Activated naive CD8-positive, alpha-beta T cell treated with anti-CD3 and anti-CD28 coated beads for 36 hours (primary cell): ENCODE measurements at regions not wholly inside any gene's neighbourhood (a gene's known extent, or its start where the extent isn't known, plus 50 kb on each side); places are given as distances from the start of the nearest gene placed in this dataset.

Source experiments
- DNase-seq: peaks from one replicate; pipeline ENCODE4 v3.0.0; 2021
- H3K27ac Mint-ChIP-seq: one replicate; pipeline ENCODE4 v1.8.0; 2022; ENCODE audit warnings: mild to moderate bottlenecking, moderate library complexity, mixed read lengths
- H3K27me3 Mint-ChIP-seq: one replicate; pipeline ENCODE4 v1.8.0; 2022; ENCODE audit warnings: mild to moderate bottlenecking, mixed read lengths
- H3K36me3 Mint-ChIP-seq: one replicate; pipeline ENCODE4 v1.8.0; 2021; ENCODE audit warnings: mild to moderate bottlenecking, mixed read lengths
- H3K4me1 Mint-ChIP-seq: one replicate; pipeline ENCODE4 v1.8.0; 2021; ENCODE audit warnings: mixed read lengths
- H3K4me3 Mint-ChIP-seq: one replicate; pipeline ENCODE4 v1.8.0; 2022; ENCODE audit warnings: mild to moderate bottlenecking, moderate library complexity, mixed read lengths
- H3K9me3 Mint-ChIP-seq: one replicate; pipeline ENCODE4 v1.8.0; 2022; ENCODE audit warnings: mixed read lengths

DNA sequence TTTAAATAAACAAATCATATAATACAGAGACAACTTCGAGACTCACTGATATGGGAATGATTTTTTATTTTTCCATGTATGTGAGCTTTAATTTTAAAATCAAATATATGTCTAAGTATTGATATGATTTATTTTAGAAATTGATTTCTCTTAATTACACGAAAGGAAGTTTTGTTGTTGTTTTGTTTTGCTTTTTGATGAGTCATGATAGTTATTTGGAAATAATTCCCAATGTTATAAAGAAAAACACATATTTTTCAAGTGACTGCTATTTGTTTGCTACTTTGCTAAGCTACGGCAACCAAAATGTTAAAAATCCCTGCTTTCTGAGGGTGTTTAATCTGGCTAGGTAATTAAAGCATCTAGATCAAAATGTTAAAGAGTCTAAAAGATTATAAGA, 2139.4 kb upstream of the TENM3 start:
- H3K9me3 Mint-ChIP-seq, result no peaks in the 10 kb centered on the region
- H3K27ac Mint-ChIP-seq, result no peak overlapping the region

DNA sequence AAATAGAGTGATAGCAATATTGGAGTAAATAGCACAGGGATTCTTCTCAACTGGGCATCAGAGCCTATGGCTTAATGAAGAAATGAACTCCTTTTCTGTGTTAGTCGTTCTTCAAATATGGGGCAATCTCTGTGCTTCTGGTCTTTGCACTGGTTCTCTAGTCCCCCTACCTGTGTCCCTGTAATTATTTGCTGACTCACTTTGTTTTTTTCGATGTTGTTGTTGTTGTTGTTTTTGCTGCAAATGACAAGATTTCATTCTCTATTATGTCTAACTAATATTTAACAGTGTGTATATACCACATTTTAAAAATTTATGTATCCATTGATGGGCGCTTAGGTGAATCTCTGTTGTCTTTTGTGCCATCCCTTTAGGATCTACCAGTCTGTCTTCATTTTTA, 2137.8 kb upstream of the TENM3 start:
- Mint-ChIP-seq H3K36me3 (no peaks in the 10 kb centered on the region), H3K4me1 (no peaks in the 10 kb centered on the region), H3K9me3 (no peaks in the 10 kb centered on the region), H3K27me3 (no peaks in the 10 kb centered on the region), H3K4me3 (no peak overlapping the region), H3K27ac (no peak overlapping the region)
- DNase-seq, result no peak

More for the DNA sequence above, 2139.4 kb upstream of the TENM3 start:
- no peak for DNase-seq
- Mint-ChIP-seq H3K36me3 (no peaks in the 10 kb centered on the region), H3K4me3 (no peak overlapping the region), H3K27me3 (no peaks in the 10 kb centered on the region), H3K4me1 (peaks cover 2% of the 10 kb centered on the region)

- no peak for DNase-seq
- Mint-ChIP-seq H3K4me1 (no peaks in the 10 kb centered on the region), H3K36me3 (no peaks in the 10 kb centered on the region), H3K27me3 (no peaks in the 10 kb centered on the region), H3K9me3 (no peaks in the 10 kb centered on the region), H3K27ac (no peak overlapping the region), H3K4me3 (no peak overlapping the region)
Measured at GRCh38 chr4:180106122-180106521, 2137.1 kb upstream of the TENM3 start.

- H3K27ac Mint-ChIP-seq, result no peak overlapping the region
- no peaks in the 10 kb centered on the region for H3K4me1 Mint-ChIP-seq
- no peak for DNase-seq
- no peaks in the 10 kb centered on the region for H3K9me3 Mint-ChIP-seq
- peaks cover 4% of the 10 kb centered on the region for H3K27me3 Mint-ChIP-seq
- no peaks in the 10 kb centered on the region for H3K36me3 Mint-ChIP-seq
- H3K4me3 Mint-ChIP-seq, result no peak overlapping the region
Measured at GRCh38 chr4:180106997-180107396, 2136.2 kb upstream of the TENM3 start.

- H3K4me3 Mint-ChIP-seq, result no peak overlapping the region
- DNase-seq, result no peak
- H3K27me3 Mint-ChIP-seq, result peaks cover 6% of the 10 kb centered on the region
- no peak overlapping the region for H3K27ac Mint-ChIP-seq
- H3K9me3 Mint-ChIP-seq, result no peaks in the 10 kb centered on the region
- H3K36me3 Mint-ChIP-seq, result no peaks in the 10 kb centered on the region
- no peaks in the 10 kb centered on the region for H3K4me1 Mint-ChIP-seq
Measured at GRCh38 chr4:180116840-180117239, 2126.4 kb upstream of the TENM3 start.

DNA sequence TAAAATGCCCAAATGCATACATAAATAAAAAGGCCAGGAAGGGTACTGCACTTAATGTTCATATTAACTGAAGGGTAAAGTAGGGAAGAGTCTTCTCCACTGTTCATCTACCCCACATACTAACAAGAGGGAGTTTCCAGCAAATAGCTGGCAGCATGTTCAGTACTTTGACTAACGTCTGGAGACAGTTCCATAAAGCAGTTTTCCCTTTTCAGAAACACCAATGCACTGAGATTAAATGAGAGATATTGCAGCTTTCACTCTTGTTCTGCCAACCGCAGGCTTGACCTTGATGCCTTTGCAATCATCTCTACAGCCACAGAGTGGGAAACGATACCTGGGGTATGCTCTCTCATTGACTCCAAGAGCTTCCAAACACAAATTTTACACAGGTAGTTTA, 2123.1 kb upstream of the TENM3 start:
- Mint-ChIP-seq H3K27me3 (peaks cover 3% of the 10 kb centered on the region), H3K9me3 (no peaks in the 10 kb centered on the region), H3K27ac (no peak overlapping the region), H3K4me3 (no peak overlapping the region), H3K4me1 (no peaks in the 10 kb centered on the region), H3K36me3 (no peaks in the 10 kb centered on the region)
- DNase-seq, result no peak

- no peaks in the 10 kb centered on the region for H3K36me3 Mint-ChIP-seq
- H3K4me3 Mint-ChIP-seq, result peak overlapping the region; percentile 54
Measured at GRCh38 chr4:180134091-180134866, 2108.9 kb upstream of the TENM3 start.

DNA sequence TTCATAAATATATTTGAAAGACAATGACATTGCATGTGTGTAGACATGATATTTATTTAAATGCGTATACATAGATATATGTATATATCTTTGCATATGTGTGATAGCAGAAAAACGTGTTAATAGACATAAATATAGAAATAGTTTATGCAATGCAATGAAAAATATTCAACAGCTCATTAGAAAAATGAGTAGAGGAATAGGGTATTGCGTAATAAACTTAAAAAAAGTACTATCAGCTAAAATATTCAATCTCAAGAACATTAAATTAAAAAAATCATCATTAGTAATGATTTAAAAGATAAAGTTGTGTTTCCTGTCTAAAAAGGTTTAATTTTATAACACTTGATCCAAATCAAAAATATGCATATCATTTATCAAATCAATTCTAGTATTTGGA, 2101.5 kb upstream of the TENM3 start:
- H3K27ac Mint-ChIP-seq, result no peak overlapping the region
- H3K9me3 Mint-ChIP-seq, result no peaks in the 10 kb centered on the region
- no peaks in the 10 kb centered on the region for H3K36me3 Mint-ChIP-seq
- H3K4me3 Mint-ChIP-seq, result no peak overlapping the region
- H3K27me3 Mint-ChIP-seq, result no peaks in the 10 kb centered on the region
- no peak for DNase-seq
- H3K4me1 Mint-ChIP-seq, result no peaks in the 10 kb centered on the region

More at GRCh38 chr4:180134091-180134866, 2108.9 kb upstream of the TENM3 start:
- no peaks in the 10 kb centered on the region for H3K27me3 Mint-ChIP-seq
- H3K9me3 Mint-ChIP-seq, result no peaks in the 10 kb centered on the region
- H3K27ac Mint-ChIP-seq, result no peak overlapping the region
- H3K4me1 Mint-ChIP-seq, result peaks cover 13% of the 10 kb centered on the region
- no peak for DNase-seq

GRCh38 chr4:180148737-180149136, 2094.5 kb upstream of the TENM3 start:
- Mint-ChIP-seq H3K4me1 (no peaks in the 10 kb centered on the region), H3K27me3 (no peaks in the 10 kb centered on the region), H3K36me3 (no peaks in the 10 kb centered on the region), H3K27ac (no peak overlapping the region), H3K4me3 (no peak overlapping the region), H3K9me3 (no peaks in the 10 kb centered on the region)
- no peak for DNase-seq

DNA sequence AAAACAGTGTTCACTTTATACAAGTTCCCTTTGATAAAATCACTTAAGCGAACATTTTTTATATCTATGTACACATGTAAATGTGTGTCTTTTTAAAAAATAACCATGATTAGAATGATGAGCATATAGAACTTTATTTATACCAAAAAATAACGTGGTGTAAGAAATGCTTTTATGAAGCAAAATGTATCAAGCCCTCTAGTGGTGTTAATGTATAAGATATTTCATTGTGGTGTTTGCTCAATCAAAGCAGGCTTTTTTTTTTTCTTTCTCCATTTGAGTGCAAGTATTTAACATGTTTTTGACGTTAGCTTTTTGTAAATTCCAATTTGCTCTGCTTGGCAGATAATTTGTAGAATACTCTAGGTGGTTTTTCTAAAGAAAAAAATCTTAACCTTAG, 2092.4 kb upstream of the TENM3 start:
- H3K4me1 Mint-ChIP-seq, result no peaks in the 10 kb centered on the region
- H3K27me3 Mint-ChIP-seq, result no peaks in the 10 kb centered on the region
- H3K27ac Mint-ChIP-seq, result no peak overlapping the region
- H3K9me3 Mint-ChIP-seq, result no peaks in the 10 kb centered on the region
- no peak overlapping the region for H3K4me3 Mint-ChIP-seq
- no peak for DNase-seq
- H3K36me3 Mint-ChIP-seq, result no peaks in the 10 kb centered on the region

DNA sequence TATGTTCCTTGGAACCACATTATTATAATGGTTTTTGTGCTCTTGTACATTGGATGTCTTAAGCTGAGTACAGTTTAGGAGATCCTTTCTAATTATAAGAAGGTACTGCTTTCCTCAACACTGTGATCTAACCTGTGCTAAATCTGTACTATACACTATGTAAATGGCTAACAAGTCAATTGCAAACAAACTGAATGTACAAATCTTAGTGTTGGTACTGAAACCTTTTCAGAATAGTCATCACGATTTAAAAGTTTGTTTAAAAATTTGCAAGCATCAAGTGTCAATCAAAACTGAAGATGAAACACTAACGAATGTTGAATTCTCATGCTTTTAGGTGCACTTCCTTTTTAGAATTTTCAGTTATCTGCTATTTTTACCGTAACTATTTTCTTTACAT, 2090.4 kb upstream of the TENM3 start:
- Mint-ChIP-seq H3K4me3 (no peak overlapping the region), H3K27ac (no peak overlapping the region), H3K9me3 (no peaks in the 10 kb centered on the region), H3K4me1 (no peaks in the 10 kb centered on the region), H3K36me3 (no peaks in the 10 kb centered on the region), H3K27me3 (no peaks in the 10 kb centered on the region)
- no peak for DNase-seq

GRCh38 chr4:180153587-180153986, 2089.6 kb upstream of the TENM3 start:
- no peak overlapping the region for H3K4me3 Mint-ChIP-seq

GRCh38 chr4:180156684-180157083, 2086.5 kb upstream of the TENM3 start:
- no peaks in the 10 kb centered on the region for H3K36me3 Mint-ChIP-seq
- DNase-seq, result no peak
- H3K9me3 Mint-ChIP-seq, result no peaks in the 10 kb centered on the region
- H3K27ac Mint-ChIP-seq, result no peak overlapping the region
- H3K4me1 Mint-ChIP-seq, result no peaks in the 10 kb centered on the region
- H3K4me3 Mint-ChIP-seq, result no peak overlapping the region
- no peaks in the 10 kb centered on the region for H3K27me3 Mint-ChIP-seq

More at GRCh38 chr4:180153587-180153986, 2089.6 kb upstream of the TENM3 start:
- H3K9me3 Mint-ChIP-seq, result no peaks in the 10 kb centered on the region
- H3K27me3 Mint-ChIP-seq, result no peaks in the 10 kb centered on the region
- H3K4me1 Mint-ChIP-seq, result no peaks in the 10 kb centered on the region
- H3K27ac Mint-ChIP-seq, result no peak overlapping the region
- no peaks in the 10 kb centered on the region for H3K36me3 Mint-ChIP-seq
- DNase-seq, result no peak

DNA sequence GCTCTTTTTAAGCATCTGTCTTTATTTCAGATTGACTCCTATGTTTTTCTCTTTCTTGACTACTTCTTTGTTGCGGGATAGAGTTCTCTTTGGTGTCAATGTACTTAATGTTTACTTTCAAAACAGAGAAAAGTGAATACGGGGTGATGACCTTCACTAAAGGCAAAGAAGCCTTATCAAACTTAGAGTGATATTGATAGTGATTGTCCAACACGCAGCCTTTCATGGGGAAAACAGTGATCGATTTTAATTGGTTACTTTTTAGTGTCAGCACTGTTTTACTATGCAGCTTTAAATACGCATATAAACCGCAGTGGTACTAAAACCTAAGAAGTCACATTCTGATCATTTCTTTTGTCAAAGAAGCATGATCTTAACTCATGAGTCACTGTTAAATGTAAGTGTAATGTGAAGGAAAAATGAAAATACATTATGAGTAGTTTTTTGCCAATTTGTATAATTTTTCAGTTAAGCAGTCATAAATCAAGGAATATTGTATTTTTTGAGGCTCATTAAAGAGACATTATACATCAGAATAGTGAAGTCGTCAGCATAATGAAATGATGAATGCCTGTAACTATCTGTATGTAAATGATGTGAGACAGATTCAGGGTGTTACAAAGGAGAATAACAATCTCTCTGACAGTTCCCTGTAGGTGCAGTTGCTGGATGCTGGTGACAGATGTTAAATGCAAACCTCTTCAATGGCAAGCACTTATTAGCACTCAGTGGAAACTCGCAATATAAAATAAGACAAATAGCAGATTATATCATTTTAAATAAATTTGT, 2082.8 kb upstream of the TENM3 start:
- no peak overlapping the region for H3K4me3 Mint-ChIP-seq
- no peak for DNase-seq
- no peaks in the 10 kb centered on the region for H3K4me1 Mint-ChIP-seq
- H3K36me3 Mint-ChIP-seq, result no peaks in the 10 kb centered on the region
- no peaks in the 10 kb centered on the region for H3K9me3 Mint-ChIP-seq
- H3K27me3 Mint-ChIP-seq, result no peaks in the 10 kb centered on the region
- no peak overlapping the region for H3K27ac Mint-ChIP-seq

- Mint-ChIP-seq H3K27me3 (no peaks in the 10 kb centered on the region), H3K9me3 (no peaks in the 10 kb centered on the region)
- no peak for DNase-seq
Measured at GRCh38 chr4:180164799-180165198, 2078.4 kb upstream of the TENM3 start.

GRCh38 chr4:180169394-180169793, 2073.8 kb upstream of the TENM3 start:
- no peaks in the 10 kb centered on the region for H3K9me3 Mint-ChIP-seq
- no peaks in the 10 kb centered on the region for H3K36me3 Mint-ChIP-seq
- no peak overlapping the region for H3K27ac Mint-ChIP-seq
- DNase-seq, result no peak
- no peak overlapping the region for H3K4me3 Mint-ChIP-seq
- no peaks in the 10 kb centered on the region for H3K4me1 Mint-ChIP-seq
- H3K27me3 Mint-ChIP-seq, result no peaks in the 10 kb centered on the region

More at GRCh38 chr4:180164799-180165198, 2078.4 kb upstream of the TENM3 start:
- no peaks in the 10 kb centered on the region for H3K4me1 Mint-ChIP-seq
- no peak overlapping the region for H3K4me3 Mint-ChIP-seq
- no peak overlapping the region for H3K27ac Mint-ChIP-seq
- no peaks in the 10 kb centered on the region for H3K36me3 Mint-ChIP-seq
